CD4-positive, alpha-beta T cell (primary cell): ENCODE measurements at regions not wholly inside any gene's neighbourhood (a gene's known extent, or its start where the extent isn't known, plus 50 kb on each side); places are given as distances from the start of the nearest gene placed in this dataset.

Experiments used
- ATAC-seq: fragments of 200-7000 bp; cut with Tn5 transposase; one replicate; pipeline ENCODE4 v1.10.0; 2022; ENCODE audit warnings: mild to moderate bottlenecking; ENCODE audit not compliant: poor library complexity
- CTCF ChIA-PET: fragments of 350-600 bp; sonication (Branson Sonifier 250); formaldehyde crosslinking; loops from one replicate; lab custom pipeline; 2021; ENCODE audit warnings: antibody characterized with exemption, inconsistent platforms; lab: Charles Lee
- POLR2A ChIA-PET: fragments of 350-600 bp; sonication (Branson Sonifier 250); formaldehyde crosslinking; loops from one replicate; lab custom pipeline; 2021; ENCODE audit warnings: antibody characterized with exemption, inconsistent platforms; lab: Charles Lee
- DNase-seq, 14 experiments: peaks; one replicate each; pipeline ENCODE4 v3.0.0-alpha.2; 2013 to 2020; ENCODE audit warnings: mixed read lengths in 2 of 14
- H3K27ac ChIP-seq, 2 donors: one replicate each; pipeline versions ENCODE4 v1.5.1 to v1.7.0; 2013; ENCODE audit warnings: low read length in 2 of 2, low read depth in 1 of 2, mild to moderate bottlenecking in 1 of 2
- H3K27me3 ChIP-seq, 2 experiments: 1 replicate in 1 of 2; 2 replicates in 1 of 2; pipeline versions ENCODE4 v1.6.1 to v1.7.0; 2013; ENCODE audit warnings: low read length in 2 of 2, control low read depth in 1 of 2, mild to moderate bottlenecking in 1 of 2, moderate library complexity in 1 of 2; ENCODE audit not compliant: insufficient read depth in 2 of 2, control insufficient read depth in 1 of 2
- H3K36me3 ChIP-seq: one replicate; pipeline ENCODE4 v1.6.1; 2013; ENCODE audit warnings: low read length, control low read depth; ENCODE audit not compliant: insufficient read depth
- H3K4me1 ChIP-seq: one replicate; pipeline ENCODE4 v1.6.1; 2013; ENCODE audit warnings: low read length, control low read depth; ENCODE audit not compliant: insufficient read depth
- H3K4me3 ChIP-seq: one replicate; pipeline ENCODE4 v1.5.1; 2013; ENCODE audit warnings: mild to moderate bottlenecking, low read length, moderate library complexity
- H3K9me3 ChIP-seq, 2 experiments: 1 replicate in 1 of 2; 2 replicates in 1 of 2; pipeline versions ENCODE4 v1.6.1 to v1.7.0; 2013; ENCODE audit warnings: low read length in 2 of 2, mild to moderate bottlenecking in 2 of 2, control low read depth in 1 of 2, moderate library complexity in 1 of 2; ENCODE audit not compliant: control insufficient read depth in 1 of 2, insufficient read depth in 1 of 2
- H3K27ac Mint-ChIP-seq: one replicate; pipeline ENCODE4 v1.8.0; 2020; ENCODE audit warnings: mixed read lengths
- H3K27me3 Mint-ChIP-seq: one replicate; pipeline ENCODE4 v1.8.0; 2021; ENCODE audit warnings: mixed read lengths
- H3K36me3 Mint-ChIP-seq: one replicate; pipeline ENCODE4 v1.8.0; 2021; ENCODE audit warnings: low read depth, mixed read lengths
- H3K4me1 Mint-ChIP-seq: one replicate; pipeline ENCODE4 v1.8.0; 2021; ENCODE audit warnings: low read depth, mixed read lengths
- H3K4me3 Mint-ChIP-seq: one replicate; pipeline ENCODE4 v1.8.0; 2020; ENCODE audit warnings: mild to moderate bottlenecking, mixed read lengths
- H3K9me3 Mint-ChIP-seq: one replicate; pipeline ENCODE4 v1.8.0; 2020; ENCODE audit warnings: mixed read lengths
- CTCF ChIP-seq: fragments of 200-600 bp; IDR thresholded peaks from one replicate; pipeline ENCODE4 v1.8.0; 2022; ENCODE audit warnings: antibody characterized with exemption, mild to moderate bottlenecking
- intact Hi-C, 2 experiments: fragments of 100-400 bp; cut with DNase I in 1 of 2; cut with micrococcal nuclease in 1 of 2; formaldehyde crosslinking; loops; one replicate each; pipeline versions ENCODE4 v1.15.1 to v1.9.0; 2023 to 2025; cut with DNase I, micrococcal nuclease

DNA sequence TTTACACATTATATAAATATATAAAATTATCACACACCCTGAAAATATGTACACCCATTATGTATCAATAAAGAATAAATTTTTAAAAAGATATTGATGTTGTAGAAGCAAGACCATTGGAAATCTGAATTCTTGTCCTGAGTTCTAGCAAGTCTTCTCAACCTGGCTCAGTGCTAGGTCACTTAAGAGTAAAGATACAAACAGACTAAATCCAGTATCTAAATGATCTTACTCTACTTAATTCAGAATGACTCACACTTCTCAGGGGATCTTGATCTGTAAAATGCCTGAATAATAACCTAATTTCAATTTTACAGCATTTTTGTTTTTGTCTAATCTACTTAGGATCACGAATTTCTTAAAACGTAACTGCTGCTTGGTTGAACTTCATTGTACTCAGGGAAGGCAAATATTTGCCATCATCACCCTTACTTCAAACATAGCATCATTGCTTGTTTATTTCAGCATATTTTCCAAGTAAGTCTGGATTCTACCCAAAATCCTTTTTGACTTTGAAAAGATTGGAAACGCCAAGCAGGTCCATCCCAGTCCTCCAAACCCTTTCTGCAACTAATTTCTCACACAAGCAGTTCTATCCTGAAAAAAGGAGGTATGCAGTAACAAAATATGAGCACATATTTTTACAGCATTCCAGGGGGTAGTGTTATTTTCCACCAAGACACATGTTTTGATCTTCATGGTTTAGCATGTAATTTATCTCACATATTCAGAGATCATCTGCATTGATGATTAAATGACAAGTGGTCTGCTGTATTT lies 582.6 kb downstream of the PSAT1 start:
- Histone ChIP-seq H3K4me1 (no peaks in the 10 kb centered on the region), H3K9me3 (peaks cover 0 to 3% of the 10 kb centered on the region in 2 experiments), H3K36me3 (no peaks in the 10 kb centered on the region), H3K27me3 (no peaks in the 10 kb centered on the region), H3K4me3 (no peak overlapping the region), H3K27ac (no peak overlapping the region)
- intact Hi-C loops = no loop called here
- H3K9me3 Mint-ChIP-seq = peaks cover under 1% of the 10 kb centered on the region
- ChIA-PET POLR2A (no interaction called here), CTCF (no interaction called here)
- no peaks in the 10 kb centered on the region for H3K27me3 Mint-ChIP-seq
- no peak overlapping the region for H3K27ac Mint-ChIP-seq
- H3K4me3 Mint-ChIP-seq = no peak overlapping the region
- TF ChIP-seq CTCF = no peak
- H3K36me3 Mint-ChIP-seq = no peaks in the 10 kb centered on the region
- DNase-seq (no peak), ATAC-seq (no peak)
- no peaks in the 10 kb centered on the region for H3K4me1 Mint-ChIP-seq

- no peak for DNase-seq
- Histone ChIP-seq H3K27me3 (no peaks in the 10 kb centered on the region), H3K27ac (no peak overlapping the region), H3K4me3 (no peak overlapping the region), H3K9me3 (peaks cover 0 to 3% of the 10 kb centered on the region in 2 experiments), H3K36me3 (no peaks in the 10 kb centered on the region), H3K4me1 (no peaks in the 10 kb centered on the region)
- no peaks in the 10 kb centered on the region for H3K27me3 Mint-ChIP-seq
- H3K4me3 Mint-ChIP-seq = no peak overlapping the region
- H3K9me3 Mint-ChIP-seq = peaks cover 2% of the 10 kb centered on the region
- ATAC-seq = no peak
- ChIA-PET POLR2A (no interaction called here), CTCF (no interaction called here)
- H3K4me1 Mint-ChIP-seq = no peaks in the 10 kb centered on the region
- H3K36me3 Mint-ChIP-seq = no peaks in the 10 kb centered on the region
- intact Hi-C loops = no loop called here
- no peak for TF ChIP-seq CTCF
- no peak overlapping the region for H3K27ac Mint-ChIP-seq
Observed at GRCh38 chr9:78881295-78881694, 584.4 kb downstream of the PSAT1 start.

GRCh38 chr9:78882481-78882880 lies 585.6 kb downstream of the PSAT1 start:
- ATAC-seq (no peak), DNase-seq (no peak)
- Histone ChIP-seq H3K27ac (no peak overlapping the region), H3K4me1 (no peaks in the 10 kb centered on the region), H3K27me3 (no peaks in the 10 kb centered on the region), H3K9me3 (peaks cover 0 to 3% of the 10 kb centered on the region in 2 experiments), H3K4me3 (no peak overlapping the region), H3K36me3 (no peaks in the 10 kb centered on the region)
- TF ChIP-seq CTCF = no peak
- H3K27ac Mint-ChIP-seq = no peak overlapping the region
- ChIA-PET CTCF (no interaction called here), POLR2A (no interaction called here)
- H3K9me3 Mint-ChIP-seq = peaks cover 2% of the 10 kb centered on the region
- no peak overlapping the region for H3K4me3 Mint-ChIP-seq
- H3K36me3 Mint-ChIP-seq = no peaks in the 10 kb centered on the region
- intact Hi-C loops = no loop called here
- H3K27me3 Mint-ChIP-seq = no peaks in the 10 kb centered on the region
- H3K4me1 Mint-ChIP-seq = no peaks in the 10 kb centered on the region
